Vagina (tissue), 2 donors: ENCODE measurements at regions not wholly inside any gene's neighbourhood (a gene's known extent, or its start where the extent isn't known, plus 50 kb on each side); places are given as distances from the start of the nearest gene placed in this dataset.

Experiments
- DNase-seq, 2 donors: peaks; one replicate each; pipeline ENCODE4 v3.0.0-alpha.2; 2017; ENCODE audit errors: extremely low spot score in 2 of 2
- H3K27ac ChIP-seq: fragments of 200-600 bp; sonication (generic); one replicate; pipeline ENCODE4 v1.5.1; 2019
- H3K27me3 ChIP-seq: fragments of 200-600 bp; sonication (generic); one replicate; pipeline ENCODE4 v1.5.1; 2019
- H3K36me3 ChIP-seq, 2 donors: fragments of 200-600 bp; sonication (generic); one replicate each; pipeline ENCODE4 v1.5.1; 2017 to 2019
- H3K4me1 ChIP-seq: fragments of 200-600 bp; sonication (generic); one replicate; pipeline ENCODE4 v1.5.1; 2019
- H3K4me3 ChIP-seq, 2 donors: fragments of 200-600 bp; sonication (generic); 1 replicate in 1 of 2; 2 replicates in 1 of 2; pipeline ENCODE4 v1.5.1; 2016 to 2019
- H3K9me3 ChIP-seq: fragments of 200-600 bp; sonication (generic); one replicate; pipeline ENCODE4 v1.5.1; 2019
- CTCF ChIP-seq, 3 experiments: fragments of 450-650 bp in 2 of 3; fragments of 200-600 bp in 1 of 3; sonication (generic) in 1 of 3; IDR thresholded peaks; one replicate each; pipeline ENCODE4 v1.5.1; 2017 to 2019; ENCODE audit warnings: antibody characterized with exemption in 3 of 3, mild to moderate bottlenecking in 2 of 3, moderate library complexity in 2 of 3
- POLR2A ChIP-seq, 2 donors: fragments of 450-650 bp; IDR thresholded peaks; one replicate each; pipeline ENCODE4 v1.6.1; 2017; ENCODE audit warnings: antibody characterized with exemption in 2 of 2, mild to moderate bottlenecking in 2 of 2, moderate library complexity in 2 of 2
- POLR2AphosphoS5 ChIP-seq, 2 donors: sonication (generic); formaldehyde crosslinking; IDR thresholded peaks; one replicate each; pipeline ENCODE4 v1.9.0; 2017; ENCODE audit warnings: antibody characterized with exemption in 2 of 2, mild to moderate bottlenecking in 2 of 2, low read depth in 1 of 2; ENCODE audit not compliant: insufficient read depth in 1 of 2
- intact Hi-C: fragments of 100-400 bp; cut with DNase I; formaldehyde crosslinking; loops from one replicate; pipeline ENCODE4 v1.15.1; 2023

DNA sequence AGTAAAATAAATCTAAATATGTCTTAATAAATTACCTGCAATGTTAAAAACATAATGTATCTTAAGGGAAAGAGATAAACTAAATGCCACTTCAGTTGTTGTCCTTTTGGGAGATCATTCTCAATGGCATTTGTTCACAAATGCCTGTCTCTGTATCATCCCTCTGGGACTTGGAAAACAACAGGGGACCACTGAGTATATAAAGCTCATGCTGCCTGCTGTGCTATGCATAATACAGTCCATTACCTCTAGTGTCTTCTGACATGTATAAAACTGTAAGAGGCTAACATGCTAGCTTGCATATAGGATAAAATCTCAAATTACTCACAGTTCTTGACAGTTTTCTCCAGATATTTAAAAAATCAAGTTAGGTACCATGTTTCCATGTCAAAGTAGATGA is 503.9 kb downstream of the PDHA2 start:
- intact Hi-C loops = no loop called here
- no peak for DNase-seq
- no peak for TF ChIP-seq CTCF (IDR thresholded peaks at IDR 0.05)
- TF ChIP-seq POLR2A (IDR thresholded peaks at IDR 0.05) = no peak
- no peak for TF ChIP-seq POLR2AphosphoS5 (IDR thresholded peaks at IDR 0.05; ENCODE audit: insufficient read depth in 1 of 2, low read depth in 1 of 2)
- Histone ChIP-seq H3K4me3 (no peak overlapping the region), H3K27ac (no peak overlapping the region), H3K27me3 (no peaks in the 10 kb centered on the region), H3K36me3 (no peaks in the 10 kb centered on the region), H3K4me1 (no peaks in the 10 kb centered on the region), H3K9me3 (no peaks in the 10 kb centered on the region)

DNA sequence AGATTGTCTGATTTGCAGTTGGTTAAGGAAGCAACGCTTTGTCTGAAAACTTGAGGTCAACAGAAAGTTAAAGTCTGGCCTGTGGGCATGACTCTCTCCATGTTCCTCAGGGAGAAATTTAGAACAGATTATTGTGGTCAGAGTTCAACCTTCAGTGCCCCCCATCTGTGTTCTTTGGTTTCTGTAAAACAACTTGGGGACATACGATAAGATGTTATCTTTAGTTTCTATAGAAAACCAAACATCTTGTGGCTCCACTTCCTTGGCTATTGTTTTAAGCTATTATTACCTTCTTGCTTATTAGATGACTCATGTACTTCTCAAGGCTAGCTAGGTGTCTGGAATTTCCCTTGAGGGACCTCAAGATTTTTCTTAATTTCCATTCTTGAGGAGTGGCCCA is 507.7 kb downstream of the PDHA2 start:
- DNase-seq = no peak
- Histone ChIP-seq H3K4me3 (no peak overlapping the region), H3K27ac (no peak overlapping the region), H3K4me1 (no peaks in the 10 kb centered on the region), H3K9me3 (no peaks in the 10 kb centered on the region), H3K36me3 (no peaks in the 10 kb centered on the region), H3K27me3 (no peaks in the 10 kb centered on the region)
- intact Hi-C loops = no loop called here
- TF ChIP-seq POLR2AphosphoS5 (IDR thresholded peaks at IDR 0.05; ENCODE audit: insufficient read depth in 1 of 2, low read depth in 1 of 2) (no peak), CTCF (IDR thresholded peaks at IDR 0.05) (no peak), POLR2A (IDR thresholded peaks at IDR 0.05) (no peak)

DNA sequence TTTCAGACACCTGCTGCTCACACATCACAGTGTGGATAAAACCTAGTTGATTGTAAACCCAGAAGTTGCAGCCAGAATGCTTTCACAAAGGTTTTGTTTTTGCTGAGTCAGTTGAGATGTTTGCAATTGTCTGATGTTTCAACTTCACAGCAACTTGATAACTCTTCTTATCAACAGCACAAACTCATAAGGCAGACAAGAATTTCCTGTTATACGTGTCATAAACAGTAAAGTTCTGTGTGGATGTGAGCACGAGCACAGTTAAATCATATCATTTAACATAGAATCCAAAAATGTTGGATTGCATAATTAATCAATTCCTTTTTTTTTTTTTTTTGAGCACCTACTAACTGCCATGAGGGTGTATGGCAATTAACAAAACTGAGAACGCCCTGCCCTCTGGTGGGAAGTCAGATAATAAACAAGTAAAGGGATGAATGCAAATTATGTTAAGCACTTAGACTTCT is 512.2 kb downstream of the PDHA2 start:
- H3K27ac ChIP-seq = no peak overlapping the region
- no peak for DNase-seq
- no peak overlapping the region for H3K4me3 ChIP-seq
- intact Hi-C loops = no loop called here
- TF ChIP-seq POLR2AphosphoS5 (IDR thresholded peaks at IDR 0.05; ENCODE audit: insufficient read depth in 1 of 2, low read depth in 1 of 2) (no peak), POLR2A (IDR thresholded peaks at IDR 0.05) (no peak), CTCF (IDR thresholded peaks at IDR 0.05) (no peak)
- no peaks in the 10 kb centered on the region for H3K4me1 ChIP-seq
- H3K36me3 ChIP-seq = no peaks in the 10 kb centered on the region
- no peaks in the 10 kb centered on the region for H3K9me3 ChIP-seq
- no peaks in the 10 kb centered on the region for H3K27me3 ChIP-seq

GRCh38 chr4:96354036-96354712 is 514.3 kb downstream of the PDHA2 start:
- intact Hi-C loops = no loop called here

More at GRCh38 chr4:96354036-96354712, 514.3 kb downstream of the PDHA2 start:
- H3K4me1 ChIP-seq = no peaks in the 10 kb centered on the region
- no peaks in the 10 kb centered on the region for H3K27me3 ChIP-seq
- DNase-seq = no peak
- no peaks in the 10 kb centered on the region for H3K36me3 ChIP-seq
- TF ChIP-seq POLR2A (IDR thresholded peaks at IDR 0.05) (no peak), POLR2AphosphoS5 (IDR thresholded peaks at IDR 0.05; ENCODE audit: insufficient read depth in 1 of 2, low read depth in 1 of 2) (no peak), CTCF (IDR thresholded peaks at IDR 0.05) (no peak)
- H3K4me3 ChIP-seq = no peak overlapping the region
- H3K9me3 ChIP-seq = no peaks in the 10 kb centered on the region
- H3K27ac ChIP-seq = no peak overlapping the region
